ENCODE measurements at regions not wholly inside any gene's neighbourhood (a gene's known extent, or its start where the extent isn't known, plus 50 kb on each side); places are given as distances from the start of the nearest gene placed in this dataset.
"Not testable (repeated sequence)": the region's sequence is repeated elsewhere in the genome, so short reads cannot be mapped to it uniquely, and the experiment has no call there.

GRCh38 chr6:115216835-115217234 is 843.9 kb downstream of the FRK start:
- no peak for DNase-seq

GRCh38 chr6:115214283-115214682 is 846.4 kb downstream of the FRK start:
- no peak for DNase-seq

GRCh38 chr6:115203381-115203780 is 857.3 kb downstream of the FRK start:
- no peak for DNase-seq

GRCh38 chr6:115194981-115195638 is 852.3 kb upstream of the HS3ST5 start:
- DNase-seq: no peak

GRCh38 chr6:115191989-115192388 is 849.2 kb upstream of the HS3ST5 start:
- DNase-seq: no peak

- no peak for DNase-seq
Measured at GRCh38 chr6:115190534-115190933, 847.7 kb upstream of the HS3ST5 start.

GRCh38 chr6:115175456-115175855 is 832.6 kb upstream of the HS3ST5 start:
- not testable (repeated sequence) for DNase-seq

- not testable (repeated sequence) for DNase-seq
Measured at GRCh38 chr6:115165912-115166311, 823.1 kb upstream of the HS3ST5 start.

GRCh38 chr6:115159733-115160132 is 816.9 kb upstream of the HS3ST5 start:
- no peak for DNase-seq

- DNase-seq: no peak
Measured at GRCh38 chr6:115137910-115138309, 795.1 kb upstream of the HS3ST5 start.

GRCh38 chr6:115133790-115134189 is 791.0 kb upstream of the HS3ST5 start:
- no peak for DNase-seq

- DNase-seq: no peak
Measured at GRCh38 chr6:115131709-115132490, 789.1 kb upstream of the HS3ST5 start.

- not testable (repeated sequence) for DNase-seq
Measured at GRCh38 chr6:115121513-115121912, 778.7 kb upstream of the HS3ST5 start.

GRCh38 chr6:115120391-115120790 is 777.6 kb upstream of the HS3ST5 start:
- no peak for DNase-seq

- no peak for DNase-seq
Measured at GRCh38 chr6:115091461-115091860, 748.6 kb upstream of the HS3ST5 start.

GRCh38 chr6:115078555-115078954 is 735.7 kb upstream of the HS3ST5 start:
- DNase-seq: no peak

GRCh38 chr6:115071962-115072361 is 729.1 kb upstream of the HS3ST5 start:
- no peak for DNase-seq

GRCh38 chr6:115067690-115068447 is 725.0 kb upstream of the HS3ST5 start:
- DNase-seq: no peak

- DNase-seq: no peak
Measured at GRCh38 chr6:115064680-115065079, 721.9 kb upstream of the HS3ST5 start.

GRCh38 chr6:115060581-115060980 is 717.8 kb upstream of the HS3ST5 start:
- no peak for DNase-seq

GRCh38 chr6:115058414-115059211 is 715.8 kb upstream of the HS3ST5 start:
- no peak for DNase-seq

- DNase-seq: no peak
Measured at GRCh38 chr6:115055579-115055978, 712.8 kb upstream of the HS3ST5 start.

- not testable (repeated sequence) for DNase-seq
Measured at GRCh38 chr6:115054242-115054641, 711.4 kb upstream of the HS3ST5 start.

Data from stimulated activated CD4-positive, alpha-beta T cell treated with anti-CD3 and anti-CD28 coated beads, Interleukin-4, amount 100 ng/mL, for 1 hour (primary cell).